Panc1 (cell line): ENCODE measurements at regions not wholly inside any gene's neighbourhood (a gene's known extent, or its start where the extent isn't known, plus 50 kb on each side); places are given as distances from the start of the nearest gene placed in this dataset.
A peak's percentile ranks its signal among the peaks of the same experiment; 100 is the strongest.

Experiments used
- ATAC-seq: fragments of 200-7000 bp; cut with Tn5 transposase; 2 replicates; pipeline ENCODE4 v1.9.1; 2020; ENCODE audit warnings: mild to moderate bottlenecking, moderate library complexity
- BruUV-seq: library from RNA; stranded (reverse); fragments of 400-500 nt; replicated peaks from 2 replicates; lab custom pipeline; 2021; lab: Mats Ljungman, UMichigan
- CTCF ChIA-PET: fragments of 300-600 bp; sonication (Branson Sonifier 250); formaldehyde crosslinking; loops from one replicate; lab custom pipeline; 2022; ENCODE audit warnings: antibody characterized with exemption; lab: Charles Lee
- POLR2A ChIA-PET: fragments of 300-600 bp; sonication (Branson Sonifier 250); formaldehyde crosslinking; loops from one replicate; lab custom pipeline; 2022; ENCODE audit warnings: antibody characterized with exemption; lab: Charles Lee
- DNase-seq: peaks from one replicate; pipeline ENCODE4 v3.0.0-alpha.2; 2010; ENCODE audit warnings: low read depth, low spot score
- H3K27ac ChIP-seq: 2 replicates; pipeline ENCODE4 v1.5.1; 2011; ENCODE audit warnings: mild to moderate bottlenecking, low read length, inconsistent platforms
- H3K27me3 ChIP-seq: fragments of 200-500 bp; sonication (Bioruptor generic); 2 replicates; pipeline ENCODE4 v1.6.0; 2014; ENCODE audit warnings: low read length, inconsistent platforms; ENCODE audit not compliant: control insufficient read depth, insufficient read depth
- H3K36me3 ChIP-seq: fragments of 200-500 bp; sonication (Bioruptor generic); 2 replicates; pipeline ENCODE4 v1.5.1; 2014; ENCODE audit warnings: inconsistent platforms, mild to moderate bottlenecking, low read length, moderate library complexity; ENCODE audit not compliant: control insufficient read depth, insufficient read depth
- H3K4me1 ChIP-seq: 2 replicates; pipeline ENCODE4 v1.5.1; 2011; ENCODE audit warnings: inconsistent platforms, mild to moderate bottlenecking, low read length, moderate library complexity; ENCODE audit not compliant: control insufficient read depth, insufficient read depth
- H3K4me3 ChIP-seq, 2 experiments: 2 replicates each; pipeline ENCODE4 v1.5.1; 2011 to 2012; ENCODE audit warnings: low read depth in 2 of 2, low read length in 2 of 2, mild to moderate bottlenecking in 2 of 2, inconsistent platforms in 1 of 2, moderate library complexity in 1 of 2
- H3K9me3 ChIP-seq: fragments of 200-500 bp; sonication (Bioruptor generic); 2 replicates; pipeline ENCODE4 v1.5.1; 2014; ENCODE audit warnings: low read depth, mild to moderate bottlenecking, inconsistent platforms, low read length, moderate library complexity; ENCODE audit not compliant: control insufficient read depth, insufficient read depth
- POLR2AphosphoS5 ChIP-seq: IDR thresholded peaks from 2 replicates; pipeline ENCODE4 v1.6.1; 2012; ENCODE audit warnings: mild to moderate bottlenecking, low read depth, low read length, moderate library complexity
- SIN3A ChIP-seq: IDR thresholded peaks from 2 replicates; pipeline ENCODE4 v1.6.1; 2012; ENCODE audit warnings: low read depth, mild to moderate bottlenecking, low read length, moderate library complexity, borderline replicate concordance; ENCODE audit not compliant: insufficient read depth
- TCF7L2 ChIP-seq: IDR thresholded peaks from 2 replicates; pipeline ENCODE4 v1.6.1; 2011; ENCODE audit warnings: mild to moderate bottlenecking, low read depth, low read length, inconsistent platforms
- in situ Hi-C: cut with HindIII; loops from 2 replicates; pipeline ENCODE4 v1.10.0; 2016; ENCODE audit warnings: low sequenced_read_pairs, low pct_unique_long_range_greater_than_20kb
- intact Hi-C: fragments of 100-400 bp; cut with micrococcal nuclease; formaldehyde crosslinking; loops from one replicate; pipeline ENCODE4 v1.10.0; 2022; ENCODE audit not compliant: unreplicated experiment
- TF ChIP-seq, protein P1 (sequence below), 2 experiments: IDR thresholded peaks; 2 replicates each; pipeline ENCODE4 v1.6.1; 2011 to 2012; ENCODE audit warnings: low read depth in 2 of 2, control low read depth in 1 of 2, low read length in 1 of 2, mild to moderate bottlenecking in 1 of 2, moderate library complexity in 1 of 2; ENCODE audit not compliant: insufficient read depth in 1 of 2
- TF ChIP-seq, protein P2 (sequence below): fragments of 450-650 bp; IDR thresholded peaks from 2 replicates; pipeline ENCODE4 v1.5.1; 2017; ENCODE audit warnings: mild to moderate bottlenecking

DNA sequence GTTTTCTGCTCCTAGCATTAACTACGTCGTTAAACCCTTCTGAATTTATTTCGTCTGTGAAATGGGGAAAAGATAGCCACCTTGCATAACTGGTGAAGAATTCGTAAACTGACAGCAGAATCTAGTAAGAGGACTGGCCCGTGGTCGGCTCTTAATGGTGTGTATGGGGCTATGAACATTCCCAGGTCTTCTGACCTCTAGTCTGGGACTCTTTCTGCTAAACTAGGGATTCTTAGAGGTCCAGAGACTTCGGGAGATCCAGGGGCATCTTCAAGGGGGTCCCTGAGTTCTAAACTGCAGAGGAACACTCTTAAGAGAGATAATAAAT lies 231.1 kb upstream of the SERP2 start:
- Histone ChIP-seq H3K27ac (peak overlapping the region; percentile 87), H3K4me3 (peak overlapping the region; percentile 53 to 70), H3K36me3 (no peaks in the 10 kb centered on the region), H3K27me3 (0 out of 2 replicates have a peak, but pooled peaks cover 2% of the 10 kb centered on the region), H3K9me3 (no peaks in the 10 kb centered on the region), H3K4me1 (peaks cover 5% of the 10 kb centered on the region; the same call in 1 of the 2 replicates)
- POLR2A ChIA-PET, result no interaction called here
- TF ChIP-seq POLR2AphosphoS5, result no peak
- ATAC-seq, result peak; percentile 10; the same call in 1 of the 2 replicates
- DNase-seq, result no peak
- intact Hi-C loops (no loop called here), in situ Hi-C loops (no loop called here)
- no TSS peak for BruUV-seq
- CTCF ChIA-PET, result no interaction called here

DNA sequence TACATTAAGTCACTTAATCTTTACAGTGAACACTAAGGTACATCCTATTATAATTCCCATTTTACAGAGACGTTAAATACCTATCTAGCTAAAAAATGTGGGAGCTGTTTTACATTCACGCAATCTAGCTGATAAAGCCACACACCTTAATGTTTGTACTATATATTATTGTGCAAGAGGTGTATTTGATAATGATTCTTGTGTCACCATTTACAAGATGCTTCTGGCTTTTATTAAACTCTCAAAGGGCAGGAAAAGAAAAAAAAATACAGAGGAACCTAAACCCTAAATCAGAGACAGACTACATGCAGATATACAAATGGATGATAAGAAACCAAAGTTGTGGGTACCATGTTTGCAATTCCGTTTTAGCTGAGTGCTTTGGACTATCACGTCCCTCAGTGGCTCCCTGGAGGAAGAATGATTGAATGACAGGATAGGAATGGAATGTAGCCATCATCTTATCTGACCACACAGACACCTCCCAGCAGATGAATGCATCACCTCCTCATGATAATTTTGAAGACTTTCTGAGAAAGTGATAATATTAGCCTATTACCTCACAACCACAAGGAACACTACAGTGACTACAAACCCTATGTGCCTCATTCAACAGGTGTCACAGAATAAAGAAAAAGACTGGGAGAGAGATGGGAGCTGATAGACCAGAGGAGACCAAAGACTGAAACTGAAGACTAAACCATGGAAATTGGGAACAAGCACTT lies 230.5 kb upstream of the SERP2 start:
- no peak for DNase-seq
- BruUV-seq, result no TSS peak
- intact Hi-C loops, result no loop called here
- no peak for ATAC-seq
- in situ Hi-C loops, result no loop called here
- H3K36me3 ChIP-seq, result no peaks in the 10 kb centered on the region
- H3K9me3 ChIP-seq, result no peaks in the 10 kb centered on the region
- peak overlapping the region; percentile 87; the same call in 1 of the 2 replicates for H3K27ac ChIP-seq
- H3K27me3 ChIP-seq, result 0 out of 2 replicates have a peak, but pooled peaks cover 2% of the 10 kb centered on the region
- H3K4me3 ChIP-seq, result peak overlapping the region in 1 of 2 experiments; percentile 53; a peak in 2 of 4 replicates
- TF ChIP-seq, protein P1, sequence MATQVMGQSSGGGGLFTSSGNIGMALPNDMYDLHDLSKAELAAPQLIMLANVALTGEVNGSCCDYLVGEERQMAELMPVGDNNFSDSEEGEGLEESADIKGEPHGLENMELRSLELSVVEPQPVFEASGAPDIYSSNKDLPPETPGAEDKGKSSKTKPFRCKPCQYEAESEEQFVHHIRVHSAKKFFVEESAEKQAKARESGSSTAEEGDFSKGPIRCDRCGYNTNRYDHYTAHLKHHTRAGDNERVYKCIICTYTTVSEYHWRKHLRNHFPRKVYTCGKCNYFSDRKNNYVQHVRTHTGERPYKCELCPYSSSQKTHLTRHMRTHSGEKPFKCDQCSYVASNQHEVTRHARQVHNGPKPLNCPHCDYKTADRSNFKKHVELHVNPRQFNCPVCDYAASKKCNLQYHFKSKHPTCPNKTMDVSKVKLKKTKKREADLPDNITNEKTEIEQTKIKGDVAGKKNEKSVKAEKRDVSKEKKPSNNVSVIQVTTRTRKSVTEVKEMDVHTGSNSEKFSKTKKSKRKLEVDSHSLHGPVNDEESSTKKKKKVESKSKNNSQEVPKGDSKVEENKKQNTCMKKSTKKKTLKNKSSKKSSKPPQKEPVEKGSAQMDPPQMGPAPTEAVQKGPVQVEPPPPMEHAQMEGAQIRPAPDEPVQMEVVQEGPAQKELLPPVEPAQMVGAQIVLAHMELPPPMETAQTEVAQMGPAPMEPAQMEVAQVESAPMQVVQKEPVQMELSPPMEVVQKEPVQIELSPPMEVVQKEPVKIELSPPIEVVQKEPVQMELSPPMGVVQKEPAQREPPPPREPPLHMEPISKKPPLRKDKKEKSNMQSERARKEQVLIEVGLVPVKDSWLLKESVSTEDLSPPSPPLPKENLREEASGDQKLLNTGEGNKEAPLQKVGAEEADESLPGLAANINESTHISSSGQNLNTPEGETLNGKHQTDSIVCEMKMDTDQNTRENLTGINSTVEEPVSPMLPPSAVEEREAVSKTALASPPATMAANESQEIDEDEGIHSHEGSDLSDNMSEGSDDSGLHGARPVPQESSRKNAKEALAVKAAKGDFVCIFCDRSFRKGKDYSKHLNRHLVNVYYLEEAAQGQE (IDR thresholded peaks at IDR 0.05; ENCODE audit: insufficient read depth in 1 of 2, low read depth in 2 of 2, low read length in 1 of 2), result no peak
- no peak for TF ChIP-seq POLR2AphosphoS5
- TF ChIP-seq SIN3A, result no peak
- TF ChIP-seq, protein P2, sequence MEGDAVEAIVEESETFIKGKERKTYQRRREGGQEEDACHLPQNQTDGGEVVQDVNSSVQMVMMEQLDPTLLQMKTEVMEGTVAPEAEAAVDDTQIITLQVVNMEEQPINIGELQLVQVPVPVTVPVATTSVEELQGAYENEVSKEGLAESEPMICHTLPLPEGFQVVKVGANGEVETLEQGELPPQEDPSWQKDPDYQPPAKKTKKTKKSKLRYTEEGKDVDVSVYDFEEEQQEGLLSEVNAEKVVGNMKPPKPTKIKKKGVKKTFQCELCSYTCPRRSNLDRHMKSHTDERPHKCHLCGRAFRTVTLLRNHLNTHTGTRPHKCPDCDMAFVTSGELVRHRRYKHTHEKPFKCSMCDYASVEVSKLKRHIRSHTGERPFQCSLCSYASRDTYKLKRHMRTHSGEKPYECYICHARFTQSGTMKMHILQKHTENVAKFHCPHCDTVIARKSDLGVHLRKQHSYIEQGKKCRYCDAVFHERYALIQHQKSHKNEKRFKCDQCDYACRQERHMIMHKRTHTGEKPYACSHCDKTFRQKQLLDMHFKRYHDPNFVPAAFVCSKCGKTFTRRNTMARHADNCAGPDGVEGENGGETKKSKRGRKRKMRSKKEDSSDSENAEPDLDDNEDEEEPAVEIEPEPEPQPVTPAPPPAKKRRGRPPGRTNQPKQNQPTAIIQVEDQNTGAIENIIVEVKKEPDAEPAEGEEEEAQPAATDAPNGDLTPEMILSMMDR, result no peak
- no peak for TF ChIP-seq TCF7L2
- CTCF ChIA-PET, result no interaction called here
- POLR2A ChIA-PET, result no interaction called here
- H3K4me1 ChIP-seq, result peaks cover 5% of the 10 kb centered on the region; the same call in 1 of the 2 replicates

DNA sequence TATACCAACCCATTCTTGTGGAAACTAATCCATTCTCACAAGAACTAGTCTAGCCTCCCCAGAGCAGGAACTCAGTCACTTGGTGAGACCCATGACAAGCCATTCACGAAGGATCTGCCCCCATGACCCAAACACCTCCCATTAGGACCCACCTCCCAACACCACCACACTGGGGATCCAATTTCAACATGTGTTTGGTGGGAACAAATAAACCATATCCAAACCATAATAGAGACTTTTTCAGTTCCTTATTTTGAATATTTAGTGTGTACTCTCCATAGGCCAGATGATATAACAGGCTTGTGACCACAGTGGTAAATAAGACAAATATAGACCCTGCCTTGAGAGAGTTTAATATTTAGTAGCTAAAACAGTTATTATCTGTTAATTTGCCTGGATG lies 227.5 kb upstream of the SERP2 start:
- no peak overlapping the region for H3K27ac ChIP-seq
- H3K4me3 ChIP-seq, result no peak overlapping the region
- 0 out of 2 replicates have a peak, but pooled peaks cover 2% of the 10 kb centered on the region for H3K27me3 ChIP-seq
- ATAC-seq (no peak), DNase-seq (no peak)
- no TSS peak for BruUV-seq
- POLR2A ChIA-PET, result no interaction called here
- TF ChIP-seq, protein P2, result no peak
- TF ChIP-seq, protein P1 (IDR thresholded peaks at IDR 0.05; ENCODE audit: insufficient read depth in 1 of 2, low read depth in 2 of 2, low read length in 1 of 2), result no peak
- no peak for TF ChIP-seq SIN3A
- no peak for TF ChIP-seq POLR2AphosphoS5
- TF ChIP-seq TCF7L2, result no peak
- peaks cover 3% of the 10 kb centered on the region; the same call in 1 of the 2 replicates for H3K4me1 ChIP-seq
- in situ Hi-C loops, result no loop called here
- H3K9me3 ChIP-seq, result no peaks in the 10 kb centered on the region
- no peaks in the 10 kb centered on the region for H3K36me3 ChIP-seq
- intact Hi-C loops, result no loop called here
- CTCF ChIA-PET, result no interaction called here
